ENCODE measurements at regions not wholly inside any gene's neighbourhood (a gene's known extent, or its start where the extent isn't known, plus 50 kb on each side); places are given as distances from the start of the nearest gene placed in this dataset.

GRCh38 chr4:95998311-95998710 is 158.4 kb downstream of the PDHA2 start:
- DNase-seq = no peak

GRCh38 chr4:96003951-96004740 is 164.3 kb downstream of the PDHA2 start:
- no peak for DNase-seq

- DNase-seq = no peak
These were observed 169.7 kb downstream of the PDHA2 start for GRCh38 chr4:96009427-96010119.

- no peak for DNase-seq
These were observed 172.8 kb downstream of the PDHA2 start for GRCh38 chr4:96012687-96013086.

GRCh38 chr4:96016634-96017299 is 176.9 kb downstream of the PDHA2 start:
- peak in 1 of 4 experiments; percentile 0 for DNase-seq

GRCh38 chr4:96025011-96025410 is 185.1 kb downstream of the PDHA2 start:
- DNase-seq = no peak

GRCh38 chr4:96035727-96036126 is 195.8 kb downstream of the PDHA2 start:
- peak; percentile 3 to 21 (median 12) for DNase-seq

- DNase-seq = no peak
These were observed 196.9 kb downstream of the PDHA2 start for GRCh38 chr4:96036781-96037180.

- DNase-seq = no peak
These were observed 197.8 kb downstream of the PDHA2 start for GRCh38 chr4:96037705-96038104.

GRCh38 chr4:96039217-96039616 is 199.3 kb downstream of the PDHA2 start:
- no peak for DNase-seq

- no peak for DNase-seq
These were observed 200.0 kb downstream of the PDHA2 start for GRCh38 chr4:96039803-96040436.

GRCh38 chr4:96044971-96045370 is 205.1 kb downstream of the PDHA2 start:
- DNase-seq = no peak

- DNase-seq = no peak
These were observed 212.9 kb downstream of the PDHA2 start for GRCh38 chr4:96052827-96053226.

GRCh38 chr4:96056346-96056934 is 216.5 kb downstream of the PDHA2 start:
- DNase-seq = no peak

- no peak for DNase-seq
These were observed 223.7 kb downstream of the PDHA2 start for GRCh38 chr4:96063639-96064038.

- no peak for DNase-seq
These were observed 233.6 kb downstream of the PDHA2 start for GRCh38 chr4:96073461-96073860.

GRCh38 chr4:96092151-96092705 is 252.3 kb downstream of the PDHA2 start:
- DNase-seq = no peak

- no peak for DNase-seq
These were observed 253.2 kb downstream of the PDHA2 start for GRCh38 chr4:96093057-96093456.

- no peak for DNase-seq
These were observed 253.7 kb downstream of the PDHA2 start for GRCh38 chr4:96093563-96093962.

GRCh38 chr4:96094183-96094582 is 254.3 kb downstream of the PDHA2 start:
- no peak for DNase-seq

GRCh38 chr4:96097040-96097607 is 257.2 kb downstream of the PDHA2 start:
- DNase-seq = no peak

- no peak for DNase-seq
These were observed 257.8 kb downstream of the PDHA2 start for GRCh38 chr4:96097693-96098092.
